OCI-LY1 (cell line): ENCODE measurements at regions not wholly inside any gene's neighbourhood (a gene's known extent, or its start where the extent isn't known, plus 50 kb on each side); places are given as distances from the start of the nearest gene placed in this dataset.

Source experiments
- H2AFZ ChIP-seq: fragments of 200-600 bp; sonication (generic), shearing (Covaris generic); 2 replicates; pipeline ENCODE4 v1.6.0; 2014; ENCODE audit warnings: antibody characterized with exemption, mild to moderate bottlenecking, low read length
- H3F3A ChIP-seq: fragments of 200-600 bp; sonication (generic), shearing (Covaris generic); 2 replicates; pipeline ENCODE4 v1.6.0; 2014; ENCODE audit warnings: mild to moderate bottlenecking, antibody characterized with exemption, low read length, moderate library complexity; ENCODE audit not compliant: insufficient read depth
- H3K27ac ChIP-seq: fragments of 200-600 bp; sonication (generic); 2 replicates; pipeline ENCODE4 v1.5.1; 2014; ENCODE audit warnings: low read length, mixed run types, mild to moderate bottlenecking, low read depth; ENCODE audit not compliant: poor library complexity, severe bottlenecking
- H3K27me3 ChIP-seq: fragments of 200-600 bp; sonication (generic); 2 replicates; pipeline ENCODE4 v1.6.0; 2014; ENCODE audit warnings: antibody characterized with exemption, mild to moderate bottlenecking, low read length, moderate library complexity; ENCODE audit not compliant: insufficient read depth
- H3K36me3 ChIP-seq: fragments of 200-600 bp; sonication (generic); 2 replicates; pipeline ENCODE4 v1.6.1; 2014; ENCODE audit warnings: mild to moderate bottlenecking, antibody characterized with exemption, low read length, moderate library complexity, mixed read lengths; ENCODE audit not compliant: insufficient read depth
- H3K4me1 ChIP-seq: fragments of 200-600 bp; sonication (generic); 2 replicates; pipeline ENCODE4 v1.5.1; 2014; ENCODE audit warnings: mild to moderate bottlenecking, low read length, moderate library complexity; ENCODE audit not compliant: insufficient read depth, severe bottlenecking
- H3K4me2 ChIP-seq: fragments of 200-600 bp; sonication (generic), shearing (Covaris generic); 2 replicates; pipeline ENCODE4 v1.6.1; 2014; ENCODE audit warnings: low read length
- H3K4me3 ChIP-seq: fragments of 200-600 bp; sonication (generic); 2 replicates; pipeline ENCODE4 v1.5.1; 2014; ENCODE audit warnings: low read length, low read depth, mild to moderate bottlenecking, mixed read lengths; ENCODE audit not compliant: poor library complexity, severe bottlenecking
- H3K79me2 ChIP-seq: fragments of 200-600 bp; shearing (Covaris generic); 2 replicates; pipeline ENCODE4 v1.6.1; 2016; ENCODE audit warnings: mixed run types, low read length, mixed read lengths; ENCODE audit not compliant: insufficient read depth
- H3K9ac ChIP-seq: fragments of 200-600 bp; sonication (generic), shearing (Covaris generic); 2 replicates; pipeline ENCODE4 v1.6.1; 2014; ENCODE audit warnings: mild to moderate bottlenecking, low read length, mixed read lengths
- H3K9me2 ChIP-seq: fragments of 200-600 bp; sonication (generic), shearing (Covaris generic); 2 replicates; pipeline ENCODE4 v1.6.1; 2014; ENCODE audit warnings: low read depth, mild to moderate bottlenecking, low read length, mixed read lengths
- H3K9me3 ChIP-seq: fragments of 200-600 bp; shearing (Covaris generic); 2 replicates; pipeline ENCODE4 v1.6.1; 2014; ENCODE audit warnings: low read length, mixed read lengths
- H4K20me1 ChIP-seq: fragments of 200-600 bp; sonication (generic), shearing (Covaris generic); 2 replicates; pipeline ENCODE4 v1.6.0; 2016; ENCODE audit warnings: mild to moderate bottlenecking, low read length; ENCODE audit not compliant: insufficient read depth
- EZH2 ChIP-seq: fragments of 200-600 bp; sonication (generic), shearing (Covaris generic); IDR thresholded peaks from 2 replicates; pipeline ENCODE4 v1.8.0; 2017; ENCODE audit warnings: borderline replicate concordance, mixed run types, mild to moderate bottlenecking, antibody characterized with exemption, low read length, moderate library complexity, mixed read lengths
- TF ChIP-seq, protein P1 (sequence below): fragments of 200-600 bp; sonication (generic), shearing (Covaris generic); IDR thresholded peaks from 2 replicates; pipeline ENCODE4 v1.5.1; 2017; ENCODE audit warnings: mild to moderate bottlenecking, antibody characterized with exemption, low read length, moderate library complexity, mixed read lengths

DNA sequence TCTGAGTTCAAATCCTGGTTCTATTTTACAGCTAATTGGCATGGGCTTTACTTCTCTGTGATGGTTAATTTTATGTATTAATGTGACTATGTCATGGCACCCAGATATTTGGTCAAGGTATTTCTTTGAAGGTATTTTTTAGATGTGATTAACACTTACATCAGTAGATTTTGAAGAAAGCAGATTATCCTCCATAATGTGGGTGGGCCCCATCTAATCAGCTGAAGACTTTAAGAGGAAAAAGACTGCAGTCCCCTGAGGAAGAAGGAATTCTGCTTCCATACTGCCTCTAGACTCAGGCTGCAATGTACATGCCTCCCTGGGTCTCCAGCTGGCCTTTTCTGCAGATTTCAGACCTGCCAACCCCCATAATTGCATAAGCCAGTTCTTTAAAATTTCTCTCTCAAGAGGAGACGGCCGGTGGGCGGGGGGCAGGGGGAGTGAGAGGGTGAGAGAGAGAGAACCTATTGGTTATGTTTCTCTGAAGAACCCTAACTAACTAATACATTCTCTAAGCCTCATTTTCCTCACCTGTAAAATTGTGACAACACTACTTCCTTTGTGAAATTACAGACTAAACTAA lies 338.2 kb upstream of the PRDM1 start:
- Histone ChIP-seq H3K79me2 (no peaks in the 10 kb centered on the region), H3K27ac (no peak overlapping the region), H4K20me1 (no peaks in the 10 kb centered on the region), H2AFZ (no peak overlapping the region), H3K36me3 (no peaks in the 10 kb centered on the region), H3K4me2 (no peak overlapping the region), H3K4me3 (no peak overlapping the region), H3K27me3 (no peaks in the 10 kb centered on the region), H3K4me1 (no peaks in the 10 kb centered on the region), H3F3A (no peaks in the 10 kb centered on the region), H3K9ac (no peak overlapping the region), H3K9me3 (no peaks in the 10 kb centered on the region), H3K9me2 (no peaks in the 10 kb centered on the region)
- no peak for TF ChIP-seq EZH2
- TF ChIP-seq, protein P1, sequence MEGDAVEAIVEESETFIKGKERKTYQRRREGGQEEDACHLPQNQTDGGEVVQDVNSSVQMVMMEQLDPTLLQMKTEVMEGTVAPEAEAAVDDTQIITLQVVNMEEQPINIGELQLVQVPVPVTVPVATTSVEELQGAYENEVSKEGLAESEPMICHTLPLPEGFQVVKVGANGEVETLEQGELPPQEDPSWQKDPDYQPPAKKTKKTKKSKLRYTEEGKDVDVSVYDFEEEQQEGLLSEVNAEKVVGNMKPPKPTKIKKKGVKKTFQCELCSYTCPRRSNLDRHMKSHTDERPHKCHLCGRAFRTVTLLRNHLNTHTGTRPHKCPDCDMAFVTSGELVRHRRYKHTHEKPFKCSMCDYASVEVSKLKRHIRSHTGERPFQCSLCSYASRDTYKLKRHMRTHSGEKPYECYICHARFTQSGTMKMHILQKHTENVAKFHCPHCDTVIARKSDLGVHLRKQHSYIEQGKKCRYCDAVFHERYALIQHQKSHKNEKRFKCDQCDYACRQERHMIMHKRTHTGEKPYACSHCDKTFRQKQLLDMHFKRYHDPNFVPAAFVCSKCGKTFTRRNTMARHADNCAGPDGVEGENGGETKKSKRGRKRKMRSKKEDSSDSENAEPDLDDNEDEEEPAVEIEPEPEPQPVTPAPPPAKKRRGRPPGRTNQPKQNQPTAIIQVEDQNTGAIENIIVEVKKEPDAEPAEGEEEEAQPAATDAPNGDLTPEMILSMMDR, result no peak

DNA sequence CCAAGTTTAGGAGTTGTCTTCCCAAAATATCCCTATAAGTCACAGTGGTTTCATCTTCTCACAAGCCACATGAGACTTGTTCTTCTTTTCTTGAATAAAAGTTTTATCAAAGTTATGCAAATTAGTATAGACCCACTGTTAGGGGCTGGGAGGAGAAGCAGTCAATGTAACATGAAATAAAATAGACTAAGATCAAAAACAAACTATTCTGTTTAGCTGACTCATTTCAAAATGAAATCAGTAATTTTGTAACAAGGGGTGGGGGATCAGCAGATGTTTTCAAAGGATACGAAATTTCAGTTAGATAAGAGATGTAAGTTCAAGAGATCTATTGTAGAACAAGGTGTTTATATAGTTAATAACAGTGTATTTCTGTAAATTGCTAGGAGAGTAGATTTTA lies 339.6 kb upstream of the PRDM1 start:
- H3K27ac ChIP-seq, result no peak overlapping the region
- H3F3A ChIP-seq, result no peaks in the 10 kb centered on the region
- no peaks in the 10 kb centered on the region for H3K36me3 ChIP-seq
- TF ChIP-seq, protein P1, result no peak
- no peak for TF ChIP-seq EZH2
- no peaks in the 10 kb centered on the region for H3K79me2 ChIP-seq
- H3K9me2 ChIP-seq, result no peaks in the 10 kb centered on the region
- H3K9me3 ChIP-seq, result no peaks in the 10 kb centered on the region
- H2AFZ ChIP-seq, result no peak overlapping the region
- H3K9ac ChIP-seq, result no peak overlapping the region
- no peak overlapping the region for H3K4me3 ChIP-seq
- no peaks in the 10 kb centered on the region for H4K20me1 ChIP-seq
- H3K4me2 ChIP-seq, result no peak overlapping the region
- no peaks in the 10 kb centered on the region for H3K4me1 ChIP-seq
- no peaks in the 10 kb centered on the region for H3K27me3 ChIP-seq

DNA sequence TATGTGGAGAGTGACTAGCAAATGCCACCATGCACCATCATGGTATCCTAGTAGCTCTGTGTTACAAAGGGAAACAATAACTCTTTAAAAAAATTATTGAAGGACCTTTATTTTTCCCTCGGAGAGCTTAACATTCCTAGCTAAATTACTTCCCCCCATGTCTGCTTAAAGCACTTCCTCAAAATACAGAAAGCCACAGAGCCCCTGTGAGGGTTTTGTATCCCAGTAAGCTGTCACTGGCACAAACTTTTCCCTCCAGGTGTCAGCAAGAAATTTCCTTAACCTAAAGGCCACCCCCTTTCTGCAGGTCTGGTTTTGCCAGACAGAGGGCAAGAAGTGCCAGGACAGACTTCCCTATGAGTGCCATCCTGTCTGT lies 340.0 kb upstream of the PRDM1 start:
- H2AFZ ChIP-seq, result no peak overlapping the region
- H3K27me3 ChIP-seq, result no peaks in the 10 kb centered on the region
- no peaks in the 10 kb centered on the region for H3K9me2 ChIP-seq
- no peak overlapping the region for H3K4me3 ChIP-seq
- no peak overlapping the region for H3K9ac ChIP-seq
- no peak overlapping the region for H3K27ac ChIP-seq
- no peaks in the 10 kb centered on the region for H3K36me3 ChIP-seq
- no peak for TF ChIP-seq EZH2
- TF ChIP-seq, protein P1, result no peak
- H3K4me2 ChIP-seq, result no peak overlapping the region
- no peaks in the 10 kb centered on the region for H3F3A ChIP-seq
- H3K79me2 ChIP-seq, result no peaks in the 10 kb centered on the region
- no peaks in the 10 kb centered on the region for H3K4me1 ChIP-seq
- H3K9me3 ChIP-seq, result no peaks in the 10 kb centered on the region
- no peaks in the 10 kb centered on the region for H4K20me1 ChIP-seq
